DOHH2 (cell line): ENCODE measurements at regions not wholly inside any gene's neighbourhood (a gene's known extent, or its start where the extent isn't known, plus 50 kb on each side); places are given as distances from the start of the nearest gene placed in this dataset.

Experiments
- H3F3A ChIP-seq: fragments of 200-600 bp; sonication (generic), shearing (Covaris generic); 2 replicates; pipeline ENCODE4 v1.6.0; 2016; ENCODE audit warnings: antibody characterized with exemption, mild to moderate bottlenecking; ENCODE audit not compliant: control insufficient read depth, insufficient read depth
- H3K27ac ChIP-seq: fragments of 200-600 bp; sonication (generic); 2 replicates; pipeline ENCODE4 v1.5.1; 2014; ENCODE audit warnings: low read depth, mild to moderate bottlenecking, low read length, moderate library complexity
- H3K27me3 ChIP-seq: fragments of 200-600 bp; sonication (generic); 2 replicates; pipeline ENCODE4 v1.6.1; 2014; ENCODE audit warnings: mild to moderate bottlenecking, low read length, mixed read lengths; ENCODE audit not compliant: control insufficient read depth
- H3K36me3 ChIP-seq: fragments of 200-600 bp; sonication (generic); 2 replicates; pipeline ENCODE4 v1.6.1; 2014; ENCODE audit warnings: mild to moderate bottlenecking, low read length, moderate library complexity, mixed read lengths; ENCODE audit not compliant: control insufficient read depth
- H3K4me1 ChIP-seq: fragments of 200-600 bp; sonication (generic); 2 replicates; pipeline ENCODE4 v1.6.1; 2014; ENCODE audit warnings: mild to moderate bottlenecking, low read length, mixed read lengths; ENCODE audit not compliant: control insufficient read depth
- H3K4me2 ChIP-seq: fragments of 200-600 bp; sonication (generic); 2 replicates; pipeline ENCODE4 v1.6.0; 2014; ENCODE audit warnings: mild to moderate bottlenecking, low read length, moderate library complexity
- H3K4me3 ChIP-seq: fragments of 200-600 bp; sonication (generic); 2 replicates; pipeline ENCODE4 v1.5.1; 2014; ENCODE audit warnings: mild to moderate bottlenecking, low read length, mixed read lengths
- H3K79me2 ChIP-seq: fragments of 200-600 bp; sonication (generic); 2 replicates; pipeline ENCODE4 v1.6.1; 2014; ENCODE audit warnings: mild to moderate bottlenecking, low read length, mixed read lengths; ENCODE audit not compliant: control insufficient read depth
- H3K9me2 ChIP-seq: fragments of 200-600 bp; sonication (generic); replicated peaks from 2 replicates; pipeline ENCODE4 v1.6.1; 2014; ENCODE audit warnings: mild to moderate bottlenecking, low read length, mixed read lengths; ENCODE audit not compliant: control insufficient read depth
- H3K9me3 ChIP-seq: fragments of 200-600 bp; sonication (generic); 2 replicates; pipeline ENCODE4 v1.6.1; 2014; ENCODE audit warnings: antibody characterized with exemption, low read length, mixed read lengths; ENCODE audit not compliant: control insufficient read depth, insufficient read depth
- H4K20me1 ChIP-seq: fragments of 200-600 bp; sonication (generic); 2 replicates; pipeline ENCODE4 v1.6.0; 2014; ENCODE audit warnings: low read depth, mild to moderate bottlenecking, antibody characterized with exemption, low read length, moderate library complexity; ENCODE audit not compliant: control insufficient read depth, insufficient read depth
- EZH2phosphoT487 ChIP-seq: fragments of 200-600 bp; sonication (generic); IDR thresholded peaks from 2 replicates; pipeline ENCODE4 v1.6.1; 2017; ENCODE audit warnings: borderline replicate concordance, mild to moderate bottlenecking, antibody characterized with exemption, low read length, moderate library complexity, mixed read lengths
- TF ChIP-seq, protein P1 (sequence below): fragments of 200-600 bp; sonication (generic); IDR thresholded peaks from one replicate; pipeline ENCODE4 v1.5.1; 2014; ENCODE audit warnings: antibody characterized with exemption, mild to moderate bottlenecking, low read depth, low read length; ENCODE audit not compliant: poor library complexity, severe bottlenecking

DNA sequence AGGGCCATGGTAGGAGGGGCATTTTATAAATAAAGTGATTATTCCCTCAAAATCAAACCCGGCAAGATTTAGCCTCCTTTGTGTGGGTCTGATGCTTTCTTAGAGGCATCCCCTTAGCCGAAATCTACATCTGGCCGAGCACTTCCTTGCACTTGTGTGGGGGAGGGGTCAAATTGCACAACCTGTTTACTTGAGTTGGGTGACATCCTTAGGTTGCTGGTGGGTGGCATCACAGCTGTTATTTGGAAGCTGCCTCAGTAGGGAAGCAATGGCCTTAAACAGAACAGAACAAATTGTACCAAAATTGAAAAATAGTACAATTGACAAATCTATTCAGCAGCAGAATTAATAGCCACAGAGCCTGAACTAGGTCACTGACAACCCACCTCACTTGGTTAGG, 546.1 kb downstream of the SNAPC1 start:
- Histone ChIP-seq H3K9me2 (no peaks in the 10 kb centered on the region), H3K27me3 (no peaks in the 10 kb centered on the region), H4K20me1 (no peaks in the 10 kb centered on the region), H3K4me2 (no peak overlapping the region), H3K4me1 (no peaks in the 10 kb centered on the region), H3K79me2 (no peaks in the 10 kb centered on the region), H3K27ac (no peak overlapping the region), H3F3A (no peaks in the 10 kb centered on the region), H3K4me3 (no peak overlapping the region), H3K36me3 (no peaks in the 10 kb centered on the region), H3K9me3 (no peaks in the 10 kb centered on the region; the same call in 1 of the 2 replicates)
- TF ChIP-seq, protein P1, sequence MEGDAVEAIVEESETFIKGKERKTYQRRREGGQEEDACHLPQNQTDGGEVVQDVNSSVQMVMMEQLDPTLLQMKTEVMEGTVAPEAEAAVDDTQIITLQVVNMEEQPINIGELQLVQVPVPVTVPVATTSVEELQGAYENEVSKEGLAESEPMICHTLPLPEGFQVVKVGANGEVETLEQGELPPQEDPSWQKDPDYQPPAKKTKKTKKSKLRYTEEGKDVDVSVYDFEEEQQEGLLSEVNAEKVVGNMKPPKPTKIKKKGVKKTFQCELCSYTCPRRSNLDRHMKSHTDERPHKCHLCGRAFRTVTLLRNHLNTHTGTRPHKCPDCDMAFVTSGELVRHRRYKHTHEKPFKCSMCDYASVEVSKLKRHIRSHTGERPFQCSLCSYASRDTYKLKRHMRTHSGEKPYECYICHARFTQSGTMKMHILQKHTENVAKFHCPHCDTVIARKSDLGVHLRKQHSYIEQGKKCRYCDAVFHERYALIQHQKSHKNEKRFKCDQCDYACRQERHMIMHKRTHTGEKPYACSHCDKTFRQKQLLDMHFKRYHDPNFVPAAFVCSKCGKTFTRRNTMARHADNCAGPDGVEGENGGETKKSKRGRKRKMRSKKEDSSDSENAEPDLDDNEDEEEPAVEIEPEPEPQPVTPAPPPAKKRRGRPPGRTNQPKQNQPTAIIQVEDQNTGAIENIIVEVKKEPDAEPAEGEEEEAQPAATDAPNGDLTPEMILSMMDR = no peak
- TF ChIP-seq EZH2phosphoT487 = no peak

DNA sequence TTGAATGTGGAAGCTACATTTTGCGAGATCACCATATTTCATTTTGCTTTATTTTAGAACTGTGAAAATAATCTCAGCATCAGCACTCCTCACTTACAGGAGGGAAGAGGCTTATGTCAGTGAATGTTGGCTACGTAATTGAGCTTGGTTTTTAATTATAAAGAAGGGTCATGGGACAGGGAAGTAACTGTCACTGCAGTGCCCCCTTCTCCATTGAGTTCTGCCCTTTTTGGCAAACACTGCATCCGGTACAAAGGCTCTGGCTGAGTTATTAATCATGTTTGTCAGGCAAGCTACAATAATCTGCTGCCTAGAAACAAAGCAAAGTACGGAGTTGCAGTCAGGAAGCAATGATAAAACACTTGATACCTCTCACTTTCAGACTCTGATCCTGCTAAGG, 546.7 kb downstream of the SNAPC1 start:
- H3K9me3 ChIP-seq = no peaks in the 10 kb centered on the region; the same call in 1 of the 2 replicates
- no peak overlapping the region for H3K4me3 ChIP-seq
- no peaks in the 10 kb centered on the region for H3K36me3 ChIP-seq
- no peaks in the 10 kb centered on the region for H3K4me1 ChIP-seq
- TF ChIP-seq, protein P1 = no peak
- no peak for TF ChIP-seq EZH2phosphoT487
- H3K79me2 ChIP-seq = no peaks in the 10 kb centered on the region
- H3K27ac ChIP-seq = no peak overlapping the region
- H3F3A ChIP-seq = no peaks in the 10 kb centered on the region
- H3K9me2 ChIP-seq = no peaks in the 10 kb centered on the region
- no peaks in the 10 kb centered on the region for H3K27me3 ChIP-seq
- H4K20me1 ChIP-seq = no peaks in the 10 kb centered on the region
- H3K4me2 ChIP-seq = no peak overlapping the region

DNA sequence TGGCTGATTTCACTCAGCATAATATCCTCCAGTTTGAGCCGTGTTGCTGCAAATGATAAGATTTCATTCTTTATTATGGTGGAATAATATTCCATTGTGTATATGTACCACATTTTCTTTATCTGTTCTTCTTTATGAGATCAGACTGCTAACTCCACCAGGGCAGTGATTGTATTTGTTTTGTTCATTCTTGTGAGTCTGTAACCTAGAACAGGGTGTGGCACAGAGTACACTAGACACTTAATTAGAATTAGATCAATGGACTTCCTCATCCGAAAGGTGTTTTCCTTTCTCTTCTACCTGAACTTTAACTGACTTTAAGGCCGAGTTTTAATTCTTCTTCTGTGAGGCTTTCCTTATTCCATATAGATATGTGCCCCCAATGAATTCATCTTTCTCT, 551.0 kb downstream of the SNAPC1 start:
- H3K4me2 ChIP-seq = no peak overlapping the region
- no peaks in the 10 kb centered on the region for H3K79me2 ChIP-seq
- no peak overlapping the region for H3K4me3 ChIP-seq
- no peaks in the 10 kb centered on the region for H3K9me2 ChIP-seq
- no peaks in the 10 kb centered on the region; the same call in 1 of the 2 replicates for H3K9me3 ChIP-seq
- H3F3A ChIP-seq = no peaks in the 10 kb centered on the region
- no peaks in the 10 kb centered on the region for H3K27me3 ChIP-seq
- H3K27ac ChIP-seq = no peak overlapping the region
- no peaks in the 10 kb centered on the region for H3K4me1 ChIP-seq
- no peaks in the 10 kb centered on the region for H4K20me1 ChIP-seq
- H3K36me3 ChIP-seq = no peaks in the 10 kb centered on the region
- no peak for TF ChIP-seq EZH2phosphoT487
- TF ChIP-seq, protein P1 = no peak
